EH (cell line): ENCODE measurements at regions not wholly inside any gene's neighbourhood (a gene's known extent, or its start where the extent isn't known, plus 50 kb on each side); places are given as distances from the start of the nearest gene placed in this dataset.
"Not testable (repeated sequence)": the region's sequence is repeated elsewhere in the genome, so short reads cannot be mapped to it uniquely, and the experiment has no call there.

Experiments
- DNase-seq: peaks from one replicate; pipeline ENCODE4 v3.0.0-alpha.2; 2015; ENCODE audit warnings: low read depth

GRCh38 chr10:78437998-78438906 is 404.6 kb downstream of the RPS24 start:
- DNase-seq: no peak

- no peak for DNase-seq
These were observed 405.5 kb downstream of the RPS24 start for GRCh38 chr10:78438907-78439809.

DNA sequence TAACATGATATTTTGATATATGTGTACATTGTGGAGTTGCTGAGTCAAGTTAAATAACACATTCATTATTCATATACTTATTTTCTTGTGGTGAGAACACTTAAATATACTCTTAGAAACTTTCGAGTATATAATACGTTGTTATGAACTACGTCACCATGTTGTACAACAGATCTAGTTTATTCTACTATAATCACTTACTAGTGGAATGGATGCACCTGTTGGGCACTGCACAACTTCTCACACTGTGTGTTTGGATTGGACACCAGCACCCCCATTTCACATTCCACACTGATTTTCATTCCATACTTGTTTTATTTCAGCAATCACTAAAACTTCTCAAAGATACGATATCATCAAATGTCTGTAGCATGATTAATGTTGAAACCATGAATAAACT is 407.3 kb downstream of the RPS24 start:
- DNase-seq: no peak

DNA sequence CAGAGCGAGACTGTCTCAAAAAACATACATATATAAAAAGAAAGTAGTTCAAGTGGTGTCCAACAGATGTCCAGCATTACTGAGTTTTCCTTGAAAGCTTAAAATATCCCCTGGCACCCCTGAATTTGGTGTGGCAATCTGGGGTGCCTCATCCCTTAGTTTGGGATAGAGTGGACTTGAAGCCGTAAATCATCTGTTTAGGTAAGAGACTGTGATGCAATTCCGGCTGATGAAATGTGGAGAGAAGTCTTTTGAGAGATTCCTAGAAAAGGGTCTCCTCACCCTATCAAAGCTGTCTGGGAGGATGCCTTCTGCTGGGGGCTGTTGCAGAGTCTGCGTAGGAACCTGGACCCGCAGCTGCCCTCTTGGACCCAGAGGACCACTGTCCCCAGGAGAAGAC is 408.0 kb downstream of the RPS24 start:
- no peak for DNase-seq

DNA sequence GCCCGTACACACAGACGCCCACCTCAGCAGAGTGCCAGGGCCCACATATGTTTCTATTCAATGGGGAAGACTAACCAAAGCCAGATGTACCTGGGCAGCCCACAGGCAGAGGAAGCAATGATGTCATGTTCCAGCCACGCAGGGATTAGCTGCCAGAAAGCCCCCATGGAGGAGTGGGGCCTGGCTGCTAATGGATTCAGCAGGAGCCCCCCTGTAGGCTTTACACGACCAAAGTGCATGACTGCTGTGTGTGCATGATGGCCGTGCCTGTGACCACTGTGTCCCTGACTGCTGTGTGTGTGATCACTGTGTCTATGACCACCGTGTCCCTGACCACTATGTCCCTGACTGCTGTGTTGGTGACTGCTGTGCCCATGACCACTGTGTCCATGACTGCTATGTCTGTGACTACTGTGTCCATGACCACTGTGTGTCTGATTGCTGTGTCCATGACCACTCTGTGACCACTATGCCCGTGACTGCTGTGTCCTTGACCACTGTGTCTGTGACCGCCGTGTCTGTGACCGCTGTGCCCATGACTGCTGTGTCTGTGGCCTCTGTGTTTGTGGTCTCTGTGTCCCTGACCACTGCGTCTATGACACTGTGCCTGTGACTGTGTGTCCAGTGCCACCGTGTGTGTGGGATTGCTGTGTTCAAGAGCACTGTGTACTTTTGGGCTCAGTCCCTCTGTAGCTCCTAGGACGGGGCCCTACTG is 409.3 kb downstream of the RPS24 start:
- no peak for DNase-seq

- no peak for DNase-seq
These were observed 410.4 kb downstream of the RPS24 start for GRCh38 chr10:78443900-78444571.

GRCh38 chr10:78444741-78445140 is 411.1 kb downstream of the RPS24 start:
- not testable (repeated sequence) for DNase-seq

- DNase-seq: no peak
These were observed 411.6 kb downstream of the RPS24 start for GRCh38 chr10:78445308-78445707.

DNA sequence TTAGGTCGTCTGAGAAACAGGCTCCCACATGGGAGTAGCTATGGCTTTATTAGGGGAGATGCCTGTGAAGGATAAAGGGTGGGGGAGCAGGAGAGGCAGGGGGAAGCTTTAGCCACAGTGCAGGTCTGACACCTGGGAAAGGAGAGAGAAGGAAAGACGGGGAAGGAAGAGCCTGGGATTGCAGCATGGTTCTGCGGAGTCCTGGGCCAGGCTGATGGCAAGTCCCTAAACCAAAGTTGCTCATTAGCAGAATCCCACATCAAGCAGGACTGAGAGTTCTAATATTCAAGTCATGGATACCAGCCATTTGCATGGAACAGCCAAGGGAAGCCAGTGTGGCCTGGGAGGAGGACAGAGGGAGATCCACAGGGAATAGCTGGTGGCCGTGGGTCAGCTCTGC is 414.8 kb downstream of the RPS24 start:
- no peak for DNase-seq

GRCh38 chr10:78448994-78449418 is 415.3 kb downstream of the RPS24 start:
- DNase-seq: no peak

GRCh38 chr10:78449554-78449953 is 415.9 kb downstream of the RPS24 start:
- DNase-seq: no peak

GRCh38 chr10:78450239-78450638 is 416.6 kb downstream of the RPS24 start:
- no peak for DNase-seq

DNA sequence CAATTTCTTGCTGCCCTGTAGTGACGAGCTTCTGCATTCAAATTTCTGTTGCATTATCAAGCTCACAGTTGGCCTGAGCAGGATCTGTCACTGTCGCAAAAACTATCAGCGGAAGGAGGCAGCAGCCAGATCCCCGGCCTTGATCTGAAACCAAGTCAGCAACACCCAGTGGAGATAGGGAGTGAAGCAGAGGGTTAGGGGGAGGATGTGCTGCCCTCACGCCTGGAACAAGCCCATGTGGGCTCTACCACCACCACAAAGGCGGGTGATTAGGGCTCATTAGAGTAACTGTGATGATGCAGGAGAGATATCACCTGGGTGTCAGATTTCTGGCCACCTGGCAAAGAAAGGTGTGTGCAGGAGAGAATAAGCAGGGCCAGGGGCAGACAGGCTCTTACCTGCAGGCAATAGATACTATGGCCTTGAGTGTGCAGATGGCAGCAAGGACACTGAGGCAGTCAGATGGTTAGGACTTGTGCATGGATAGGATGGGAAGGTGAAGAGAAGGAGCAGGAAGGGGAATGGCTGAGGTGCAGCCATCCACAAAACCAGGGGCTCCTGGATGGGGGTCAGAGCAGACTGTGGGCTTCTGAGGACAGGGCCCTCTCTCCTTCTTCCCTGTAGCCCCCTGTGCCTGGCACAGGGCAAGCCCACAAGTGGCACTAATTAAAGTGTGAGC is 417.3 kb downstream of the RPS24 start:
- DNase-seq: no peak

DNA sequence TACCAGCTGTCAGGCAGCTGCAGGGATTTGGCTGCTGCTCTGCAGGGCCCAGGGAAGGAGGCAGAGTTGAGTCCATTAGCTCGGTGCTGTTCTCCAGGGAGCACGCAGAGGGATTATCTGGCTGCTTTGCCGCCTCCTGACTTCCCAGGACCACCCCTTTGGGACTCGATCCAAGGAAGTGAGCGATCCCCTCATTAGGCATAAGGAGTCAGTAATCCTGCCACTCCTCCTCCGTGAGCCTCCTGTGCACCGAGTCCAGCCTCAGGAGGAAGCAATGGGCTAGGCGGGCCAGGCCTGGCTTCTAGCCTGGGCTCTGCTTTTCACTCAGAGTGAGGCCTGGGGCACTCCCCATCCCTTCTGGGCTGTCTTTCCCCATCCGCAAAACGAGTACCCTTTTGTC is 417.9 kb downstream of the RPS24 start:
- DNase-seq: no peak

DNA sequence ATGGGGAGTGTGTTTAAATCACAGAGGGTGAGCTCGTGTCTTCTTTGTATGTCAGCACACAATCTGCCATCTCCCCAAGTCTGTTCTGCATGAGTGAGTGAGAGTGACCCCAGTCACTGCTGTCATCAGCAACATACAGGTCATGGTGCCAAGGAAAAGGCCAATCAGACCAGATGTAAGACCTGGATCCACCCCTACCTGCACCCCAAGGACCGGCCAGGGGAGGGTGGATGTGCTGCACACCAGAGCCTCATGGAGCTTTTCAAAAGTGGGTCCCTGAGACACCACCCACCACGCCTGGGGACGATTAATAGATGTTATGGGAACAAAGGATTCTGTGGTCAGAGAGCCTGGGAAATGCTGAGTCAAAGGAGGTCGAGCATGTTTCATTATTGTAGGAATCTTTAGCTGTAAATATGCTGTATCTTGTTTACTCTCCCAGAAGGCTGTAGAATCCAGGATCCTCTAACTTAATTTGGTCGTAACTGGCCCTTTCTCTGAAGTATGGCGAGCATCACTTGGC is 420.5 kb downstream of the RPS24 start:
- peak; percentile 46 for DNase-seq

DNA sequence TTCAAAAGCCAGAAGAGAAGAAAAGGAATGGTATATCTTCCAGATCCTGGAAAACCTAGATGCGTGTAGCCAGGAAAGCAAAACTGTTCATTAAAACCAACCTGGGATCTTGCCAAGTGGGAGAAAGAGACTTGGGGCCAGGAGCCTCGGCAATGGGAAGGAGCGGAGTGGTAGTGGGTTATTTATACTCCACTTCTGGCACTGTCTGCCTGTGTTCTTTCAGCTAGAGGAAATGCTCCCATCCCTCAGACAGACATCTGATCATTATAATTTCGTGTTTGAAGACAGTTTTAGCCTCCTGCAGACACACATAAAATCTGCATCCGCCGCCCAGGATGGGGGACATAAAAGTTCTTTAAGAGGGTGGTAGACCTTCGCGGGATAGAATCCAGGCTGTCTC is 421.6 kb downstream of the RPS24 start:
- DNase-seq: no peak

DNA sequence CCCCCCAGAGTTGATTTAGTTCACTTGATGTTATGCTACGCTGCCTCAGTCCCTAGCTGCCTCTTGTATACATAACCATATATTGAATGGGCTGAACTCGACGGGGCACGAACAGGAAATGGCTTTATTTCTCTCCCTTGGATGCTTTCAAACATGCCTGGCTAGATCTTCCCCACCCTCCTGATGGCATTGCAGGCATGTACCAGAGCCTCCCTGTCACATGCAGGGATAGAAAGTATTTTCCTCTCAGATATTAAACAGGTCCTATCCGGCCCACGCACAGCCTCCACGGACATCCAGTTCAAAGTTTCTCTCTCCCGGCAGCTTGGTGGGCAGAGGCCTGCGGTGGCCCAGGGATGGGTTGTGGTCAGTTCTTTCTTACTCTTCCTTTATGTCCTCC is 422.1 kb downstream of the RPS24 start:
- no peak for DNase-seq

GRCh38 chr10:78456649-78457400 is 423.2 kb downstream of the RPS24 start:
- DNase-seq: no peak

DNA sequence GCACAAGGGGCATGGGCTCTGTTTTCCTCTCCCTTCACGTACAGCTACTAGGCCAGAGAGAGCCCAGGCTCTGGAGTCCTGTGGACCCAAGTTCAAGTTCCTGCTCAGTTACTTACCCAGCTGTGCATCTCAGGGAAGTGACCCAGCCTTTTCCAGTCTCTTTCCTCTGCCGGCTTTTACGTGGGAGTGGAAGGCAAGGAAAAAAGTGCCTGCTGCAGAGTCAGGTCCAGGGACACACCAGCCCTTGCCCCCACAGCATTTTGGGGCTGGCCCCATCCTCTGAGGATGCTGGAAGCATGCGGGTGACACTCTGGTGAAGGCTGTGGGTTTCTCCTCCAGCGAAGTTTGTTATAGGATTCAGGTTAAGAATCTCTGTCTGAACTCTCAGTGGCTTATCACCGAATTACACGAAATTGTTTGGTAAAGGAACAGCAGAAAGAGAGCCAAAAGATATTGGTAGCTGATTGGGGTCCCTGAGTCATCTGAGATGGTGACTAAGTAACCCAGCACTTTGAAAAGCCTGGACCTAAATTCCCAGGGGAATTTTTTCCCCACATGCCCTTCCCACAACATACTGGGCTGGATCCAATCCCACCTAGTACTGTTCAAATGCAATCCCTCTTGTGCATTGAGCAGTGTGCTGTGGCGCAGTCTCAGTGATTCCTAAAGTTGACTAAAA is 424.3 kb downstream of the RPS24 start:
- peak; percentile 92 for DNase-seq
